ENCODE measurements at regions not wholly inside any gene's neighbourhood (a gene's known extent, or its start where the extent isn't known, plus 50 kb on each side); places are given as distances from the start of the nearest gene placed in this dataset.

DNA sequence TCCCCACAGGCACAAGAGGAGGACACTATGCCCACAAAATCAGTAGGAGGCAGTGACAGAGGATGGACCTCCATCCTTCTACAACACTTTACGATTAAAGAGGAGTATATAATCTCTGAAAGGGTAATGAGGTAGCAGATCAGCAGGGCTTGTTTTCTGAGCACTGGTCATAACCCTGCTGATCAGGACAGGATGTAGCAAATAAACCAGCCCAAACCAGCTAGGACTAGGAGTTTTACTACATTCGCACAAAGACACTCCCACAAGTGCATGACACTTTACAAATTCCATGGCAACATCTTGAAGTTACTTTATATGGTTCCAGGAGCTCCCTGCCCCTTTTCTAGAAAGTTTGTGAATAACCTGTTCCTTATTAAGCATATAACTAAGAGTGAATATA is 73.3 kb upstream of the CHD6 start (continued):
- TF ChIP-seq, protein P1, sequence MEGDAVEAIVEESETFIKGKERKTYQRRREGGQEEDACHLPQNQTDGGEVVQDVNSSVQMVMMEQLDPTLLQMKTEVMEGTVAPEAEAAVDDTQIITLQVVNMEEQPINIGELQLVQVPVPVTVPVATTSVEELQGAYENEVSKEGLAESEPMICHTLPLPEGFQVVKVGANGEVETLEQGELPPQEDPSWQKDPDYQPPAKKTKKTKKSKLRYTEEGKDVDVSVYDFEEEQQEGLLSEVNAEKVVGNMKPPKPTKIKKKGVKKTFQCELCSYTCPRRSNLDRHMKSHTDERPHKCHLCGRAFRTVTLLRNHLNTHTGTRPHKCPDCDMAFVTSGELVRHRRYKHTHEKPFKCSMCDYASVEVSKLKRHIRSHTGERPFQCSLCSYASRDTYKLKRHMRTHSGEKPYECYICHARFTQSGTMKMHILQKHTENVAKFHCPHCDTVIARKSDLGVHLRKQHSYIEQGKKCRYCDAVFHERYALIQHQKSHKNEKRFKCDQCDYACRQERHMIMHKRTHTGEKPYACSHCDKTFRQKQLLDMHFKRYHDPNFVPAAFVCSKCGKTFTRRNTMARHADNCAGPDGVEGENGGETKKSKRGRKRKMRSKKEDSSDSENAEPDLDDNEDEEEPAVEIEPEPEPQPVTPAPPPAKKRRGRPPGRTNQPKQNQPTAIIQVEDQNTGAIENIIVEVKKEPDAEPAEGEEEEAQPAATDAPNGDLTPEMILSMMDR (IDR thresholded peaks at IDR 0.05; ENCODE audit: control extremely low read depth in 1 of 3, insufficient read depth in 1 of 3, low read depth in 1 of 3, low read length in 3 of 3), result no peak
- TF ChIP-seq EP300 (IDR thresholded peaks at IDR 0.05; ENCODE audit: borderline replicate concordance in 1 of 2, low read depth in 2 of 2, low read length in 2 of 2), result no peak

Data from H1 (cell line).